T-helper 2 cell (primary cell): ENCODE measurements at regions not wholly inside any gene's neighbourhood (a gene's known extent, or its start where the extent isn't known, plus 50 kb on each side); places are given as distances from the start of the nearest gene placed in this dataset.

ENCODE experiments used
- DNase-seq, 5 experiments: peaks; one replicate each; pipeline versions ENCODE4 v3.0.0 to v3.0.0-alpha.2; 2012 to 2022

DNA sequence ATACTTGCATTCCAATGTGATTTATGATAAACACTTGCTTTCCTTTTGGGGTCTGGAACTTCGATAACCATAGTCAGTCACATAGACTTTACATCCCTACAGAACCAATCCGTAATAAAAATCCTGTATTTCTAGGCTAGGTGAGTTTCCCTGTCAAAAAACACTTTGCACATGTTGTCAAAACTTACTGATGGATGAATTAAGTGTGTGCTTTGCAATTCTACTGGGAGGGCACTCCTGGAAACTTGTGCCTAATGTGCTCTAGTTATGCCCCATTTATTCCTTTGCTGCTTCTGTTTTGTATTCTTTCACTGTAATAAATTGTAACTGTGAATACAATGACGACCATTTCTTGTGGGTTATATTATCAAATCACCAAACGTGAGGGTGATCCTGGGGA is 684.8 kb upstream of the PCDH15 start:
- no peak for DNase-seq

DNA sequence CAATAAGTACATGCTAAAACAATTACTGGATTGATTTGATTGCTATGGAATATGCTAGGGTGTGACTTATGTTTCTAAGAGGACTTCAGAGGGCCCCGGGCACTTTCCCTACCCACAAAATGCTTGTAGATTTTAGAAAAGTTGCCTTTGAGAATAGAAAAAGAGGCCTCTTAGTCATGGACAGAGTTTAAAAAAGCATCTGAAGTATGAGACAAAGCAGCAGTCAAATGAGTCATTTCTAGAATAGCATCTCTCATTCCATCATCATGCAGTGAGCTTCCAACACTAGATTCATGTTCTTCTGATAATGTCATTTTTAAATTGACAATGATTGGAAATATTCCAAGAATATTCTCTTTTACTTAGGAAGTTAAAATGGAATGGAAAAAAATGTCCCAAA is 675.1 kb upstream of the PCDH15 start:
- no peak for DNase-seq

DNA sequence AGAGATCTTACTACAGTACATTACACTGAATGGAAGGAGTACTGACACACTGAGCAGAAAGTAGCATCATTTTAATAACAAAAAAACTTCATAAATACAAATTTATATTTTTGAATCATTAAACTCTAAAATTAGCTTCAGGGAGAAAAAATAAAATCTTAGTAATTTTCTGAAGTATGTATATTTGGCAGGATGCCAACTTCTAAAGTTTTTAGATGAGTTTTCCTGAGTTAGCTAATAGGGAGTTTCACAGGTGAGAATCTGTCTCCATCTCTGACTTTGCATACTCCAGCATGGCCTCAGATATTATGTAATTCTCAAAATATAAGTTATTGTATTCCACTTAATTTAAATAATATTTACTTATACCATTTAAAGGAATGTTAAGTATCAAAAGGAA is 673.2 kb upstream of the PCDH15 start:
- no peak for DNase-seq

DNA sequence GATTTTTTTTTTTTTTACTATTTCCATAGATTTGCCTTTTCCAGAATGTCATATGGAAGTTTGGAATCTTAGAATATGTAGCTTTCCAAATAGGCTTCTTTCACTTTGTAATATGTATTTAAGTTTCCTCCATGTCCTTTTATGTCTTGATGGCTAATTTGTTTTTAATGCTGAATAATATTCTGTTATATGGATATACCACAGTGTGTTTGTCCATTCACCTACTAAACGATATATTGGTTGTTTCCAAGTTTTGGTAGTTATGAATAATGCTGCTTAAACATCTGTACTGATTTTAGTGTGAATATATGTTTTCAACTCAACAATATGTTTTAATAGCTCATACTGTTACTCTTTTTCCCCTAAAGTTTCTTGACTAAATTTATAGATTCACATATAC is 669.8 kb upstream of the PCDH15 start:
- DNase-seq, result no peak

DNA sequence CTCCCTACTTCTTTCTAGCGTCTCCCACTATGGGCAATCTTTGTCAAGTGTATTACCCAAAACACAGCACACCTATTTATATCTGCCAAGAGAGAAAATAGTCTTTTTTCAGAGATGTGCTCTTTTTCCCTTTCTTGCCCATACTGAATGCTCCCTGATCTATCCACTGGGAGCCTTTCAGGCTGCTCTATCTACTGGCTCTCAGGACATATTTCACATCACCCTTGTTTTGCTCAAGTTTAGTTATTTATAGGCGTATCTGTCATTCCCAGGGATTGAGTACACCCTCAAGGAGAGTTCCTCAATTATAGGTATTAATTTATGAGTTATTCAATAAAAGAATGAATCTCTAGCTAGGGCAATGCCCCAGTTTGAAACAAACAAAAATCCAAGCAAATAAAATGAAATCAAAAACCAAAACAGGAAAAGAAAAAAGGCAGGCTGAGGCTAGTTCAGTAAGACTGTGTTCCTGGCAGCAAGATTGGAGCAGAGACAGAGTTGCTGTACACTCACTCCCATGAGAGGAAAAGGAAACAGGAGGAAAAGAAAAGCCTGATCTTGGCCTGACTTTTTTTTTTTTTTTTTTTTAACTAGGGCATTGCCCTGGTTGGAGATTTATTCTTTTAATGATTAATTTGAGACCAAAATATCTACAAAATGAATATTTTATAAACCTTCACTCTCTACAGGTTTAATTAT is 665.9 kb upstream of the PCDH15 start:
- no peak for DNase-seq

DNA sequence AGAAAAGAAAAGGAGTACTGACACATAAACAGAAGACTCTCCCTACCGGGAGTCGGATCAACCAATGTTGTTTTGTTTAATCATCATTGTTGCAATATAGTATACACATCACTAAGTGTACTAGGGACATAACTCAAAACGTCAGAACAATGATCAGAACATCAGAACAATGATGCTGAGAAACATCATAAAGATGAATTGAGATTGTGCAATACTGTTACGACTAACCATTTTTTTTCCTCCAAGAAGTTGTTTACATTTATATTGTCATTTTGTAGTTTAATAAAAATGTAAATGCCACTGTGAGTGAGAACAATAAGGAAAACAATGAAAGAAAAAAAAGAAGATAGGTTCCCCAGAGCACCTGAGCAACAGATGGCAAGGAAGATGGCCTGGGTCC is 663.1 kb upstream of the PCDH15 start:
- no peak for DNase-seq

DNA sequence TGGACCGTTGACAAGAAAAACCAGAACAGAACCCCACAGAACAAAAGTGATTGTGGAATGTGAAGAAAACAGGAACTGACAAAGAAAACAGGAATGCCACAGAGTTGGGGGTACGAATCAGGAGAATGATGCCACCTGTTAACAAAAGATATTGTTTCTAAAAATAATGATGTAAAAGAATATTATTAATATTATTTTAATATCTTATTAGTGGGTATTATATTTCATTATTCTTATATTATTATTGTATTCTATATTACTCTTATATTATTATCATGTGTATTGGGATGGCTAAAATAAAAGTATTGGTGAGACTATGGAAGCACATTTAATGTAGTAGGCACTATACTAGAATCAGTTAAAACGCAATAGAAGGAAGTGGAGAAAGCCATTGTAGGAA is 659.0 kb upstream of the PCDH15 start:
- no peak for DNase-seq

DNA sequence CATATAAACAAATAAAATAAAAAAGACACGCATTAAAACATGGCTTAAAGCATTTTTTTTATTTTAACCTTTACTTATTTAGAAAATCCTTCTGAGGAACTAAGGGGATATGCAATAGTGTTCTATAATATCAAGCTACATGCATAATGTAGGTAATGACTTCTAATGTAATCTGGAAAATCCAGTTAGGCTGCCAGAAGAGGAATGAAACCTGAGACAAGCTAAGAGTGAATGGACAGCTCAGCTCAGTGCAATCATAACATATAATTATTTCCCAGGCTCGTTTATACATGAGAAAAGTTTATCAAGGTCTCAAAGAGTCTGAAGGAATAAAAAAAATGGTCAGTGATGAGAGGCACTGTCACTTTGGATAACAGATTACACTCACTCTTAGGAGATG is 649.0 kb upstream of the PCDH15 start:
- DNase-seq, result no peak

DNA sequence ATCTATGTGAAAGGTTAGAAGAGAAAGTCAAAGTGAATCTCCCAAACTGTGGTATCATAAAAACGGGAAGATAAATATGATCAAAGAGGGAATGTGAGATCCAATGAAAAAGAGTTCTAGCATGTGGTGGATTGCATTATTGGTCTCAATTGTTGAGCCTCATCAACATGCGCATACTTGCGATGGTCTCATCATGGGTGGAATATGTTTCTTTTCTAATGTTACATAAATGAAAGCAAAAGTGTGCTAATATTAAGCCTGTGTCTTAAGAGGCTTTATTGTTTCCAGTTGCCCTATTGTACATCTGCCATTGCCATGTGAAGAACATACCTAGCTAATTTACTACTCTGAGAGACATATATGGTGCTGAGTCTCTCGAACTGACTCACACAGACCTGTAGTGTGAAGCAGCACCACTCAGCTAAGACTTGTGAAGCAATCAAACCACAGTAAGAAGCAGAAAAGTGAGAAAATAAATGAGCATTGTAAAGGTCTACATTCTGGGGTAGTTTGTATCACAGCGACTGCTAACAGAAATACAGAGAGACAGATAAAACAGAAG is 645.5 kb upstream of the PCDH15 start:
- DNase-seq, result no peak

DNA sequence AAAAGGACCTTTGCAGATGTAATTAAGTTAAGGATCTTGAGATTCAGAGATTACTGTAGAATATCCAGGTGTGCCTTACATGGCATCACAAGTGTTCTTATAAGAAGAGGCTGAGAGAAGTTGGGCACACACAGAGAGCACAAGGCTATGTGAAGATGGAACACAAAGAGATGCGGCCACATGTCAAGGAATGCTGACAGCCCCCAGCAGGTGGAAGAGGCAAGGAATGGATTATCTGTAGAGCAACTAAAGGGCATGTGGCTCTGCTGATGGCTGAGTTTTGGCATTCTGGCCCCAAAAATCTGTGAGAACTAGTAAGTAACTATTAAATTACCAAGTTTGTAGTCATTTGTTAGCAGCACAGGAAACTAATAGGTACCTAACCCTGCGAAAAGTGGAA is 640.7 kb upstream of the PCDH15 start:
- no peak for DNase-seq

DNA sequence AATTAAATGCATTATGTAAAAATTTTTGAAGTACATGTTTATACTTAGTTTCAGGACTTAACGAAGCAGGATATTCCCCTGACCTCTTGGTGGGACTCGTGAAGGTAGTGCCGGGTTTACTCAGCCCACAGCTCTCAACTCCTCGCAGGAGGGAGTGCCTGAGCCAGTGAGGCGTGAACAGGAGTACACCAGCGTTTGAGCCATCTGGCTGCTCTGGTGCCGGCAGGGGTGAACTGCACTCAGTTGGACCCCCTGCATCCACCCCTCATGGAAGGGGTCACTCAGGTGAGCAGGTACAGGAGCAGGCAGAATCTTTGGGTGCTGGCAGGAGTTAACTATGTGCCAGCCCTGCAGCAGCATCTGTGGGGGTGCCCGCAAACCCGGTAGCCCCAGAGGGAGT is 625.1 kb upstream of the PCDH15 start:
- no peak for DNase-seq

DNA sequence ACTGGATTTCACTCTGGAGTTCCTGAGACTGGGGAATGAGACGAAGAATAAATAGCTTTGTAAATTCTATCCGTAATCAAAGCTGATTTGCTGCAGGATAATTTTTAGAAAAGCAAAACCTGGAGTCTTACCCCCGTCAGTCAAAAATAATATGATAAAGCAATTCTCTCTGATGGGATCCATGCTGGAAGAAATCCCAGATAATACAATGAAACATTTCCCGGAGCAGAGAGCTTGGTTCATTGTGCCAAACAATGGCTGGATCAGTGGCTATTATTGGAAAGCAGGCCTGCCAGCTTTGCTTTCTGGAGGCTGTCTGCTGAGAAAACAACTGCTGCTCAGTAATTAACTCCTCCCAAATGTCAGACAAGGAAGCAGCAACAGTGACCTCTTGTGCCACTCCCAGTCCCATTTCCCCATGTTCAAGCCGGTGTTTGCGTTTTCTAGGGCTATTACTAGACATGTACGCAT is 609.4 kb upstream of the PCDH15 start:
- no peak for DNase-seq

DNA sequence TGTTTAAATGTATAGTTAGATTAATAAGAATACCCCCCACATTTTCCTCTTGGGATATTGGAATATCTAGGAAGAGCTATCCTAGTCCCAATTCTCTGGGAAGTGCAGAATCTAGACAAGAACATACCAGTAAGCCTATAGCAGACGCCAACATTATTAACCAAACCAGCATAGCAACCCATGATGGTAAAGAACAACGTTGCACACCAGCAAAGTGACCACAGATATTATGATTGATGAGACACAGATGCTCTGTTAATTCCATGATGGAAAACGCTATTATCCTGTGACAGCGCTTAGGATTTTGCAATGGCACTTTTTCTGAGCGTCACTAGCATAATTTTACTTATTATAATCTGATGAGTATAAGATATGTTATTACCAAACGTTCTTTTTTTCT is 603.1 kb upstream of the PCDH15 start:
- no peak for DNase-seq

DNA sequence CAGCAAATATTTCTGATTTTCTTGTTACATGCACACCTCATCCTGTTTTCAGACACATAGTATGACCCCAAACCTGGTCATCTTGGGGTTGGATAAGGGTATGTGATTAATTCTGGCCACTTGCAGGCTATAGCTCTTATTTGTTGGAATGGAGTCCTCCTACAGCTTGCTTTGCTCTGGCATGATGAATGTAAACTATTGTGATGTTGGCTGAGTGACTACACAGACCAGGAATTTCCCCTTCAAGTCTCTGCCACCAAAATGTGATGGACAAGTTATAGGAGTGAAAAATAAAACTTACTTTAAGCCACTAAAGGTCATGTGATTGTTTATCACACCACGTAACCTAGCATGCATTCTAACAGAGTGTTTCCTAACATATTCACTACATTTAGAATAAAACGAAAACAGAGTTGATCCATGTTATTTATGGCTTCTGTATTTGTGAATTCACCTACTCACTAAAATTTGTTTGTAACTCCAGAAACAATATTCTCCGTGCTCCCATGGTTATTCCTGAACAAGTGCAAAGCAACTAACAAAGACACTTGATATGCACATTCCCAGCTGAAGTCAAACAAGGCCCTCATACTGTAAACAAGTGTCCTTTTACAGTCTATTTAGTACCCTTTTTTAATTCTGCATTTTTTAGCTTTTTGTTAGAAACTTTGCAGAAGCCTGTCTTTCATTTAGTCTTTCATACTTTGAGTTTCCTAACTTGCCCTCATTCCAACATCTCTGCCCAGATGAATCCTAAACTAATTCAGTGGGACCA is 599.2 kb upstream of the PCDH15 start:
- DNase-seq, result no peak

DNA sequence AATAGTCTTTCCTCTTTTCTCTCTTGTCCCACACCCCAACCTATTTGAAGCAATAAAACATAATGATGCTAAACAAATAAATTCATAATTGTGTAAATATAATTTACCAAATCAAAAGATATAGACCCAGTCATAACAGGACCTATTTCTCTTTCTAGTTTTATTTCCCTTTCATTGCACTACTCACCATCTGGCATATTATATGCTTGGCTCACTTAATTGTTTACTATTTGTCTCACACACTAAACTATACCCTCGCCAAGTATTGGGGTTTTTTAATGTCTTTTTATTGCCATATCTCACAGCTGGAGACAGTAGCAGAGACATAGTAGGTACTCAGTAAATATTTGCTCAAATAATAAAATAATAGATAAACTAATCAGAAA is 597.5 kb upstream of the PCDH15 start:
- DNase-seq, result no peak

DNA sequence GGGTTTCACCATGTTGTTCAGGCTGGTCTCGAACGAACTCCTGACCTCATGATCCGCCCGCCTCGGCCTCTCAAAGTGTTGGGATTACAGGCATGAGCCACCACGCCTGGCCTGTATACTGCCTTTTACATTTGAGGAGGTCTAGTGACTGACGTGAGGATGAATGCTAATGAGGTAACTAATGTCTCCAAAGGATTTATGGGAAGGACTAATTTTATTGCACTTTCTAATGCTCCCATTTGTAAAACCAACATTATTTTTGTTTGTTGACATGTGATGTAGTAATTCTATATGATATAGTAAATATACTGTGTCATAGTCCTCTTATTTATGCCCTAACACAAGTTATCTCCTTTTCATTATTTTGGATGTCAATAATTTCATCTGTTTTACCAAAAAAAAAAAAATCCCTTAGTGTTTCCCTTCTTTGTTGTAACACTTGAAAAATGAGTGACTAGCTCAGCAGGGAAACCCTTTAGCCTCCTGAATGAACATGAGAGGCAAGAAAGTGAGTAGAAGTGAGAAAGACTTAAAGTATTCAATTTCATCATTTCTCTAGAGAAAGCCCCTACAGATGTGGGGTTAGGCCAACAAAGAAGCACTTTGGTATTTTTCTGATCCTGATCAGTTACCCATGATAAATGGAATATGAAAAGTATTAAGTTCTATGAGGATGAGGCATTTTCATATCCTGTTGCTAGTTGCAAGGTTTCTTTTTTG is 596.9 kb upstream of the PCDH15 start:
- DNase-seq, result no peak

DNA sequence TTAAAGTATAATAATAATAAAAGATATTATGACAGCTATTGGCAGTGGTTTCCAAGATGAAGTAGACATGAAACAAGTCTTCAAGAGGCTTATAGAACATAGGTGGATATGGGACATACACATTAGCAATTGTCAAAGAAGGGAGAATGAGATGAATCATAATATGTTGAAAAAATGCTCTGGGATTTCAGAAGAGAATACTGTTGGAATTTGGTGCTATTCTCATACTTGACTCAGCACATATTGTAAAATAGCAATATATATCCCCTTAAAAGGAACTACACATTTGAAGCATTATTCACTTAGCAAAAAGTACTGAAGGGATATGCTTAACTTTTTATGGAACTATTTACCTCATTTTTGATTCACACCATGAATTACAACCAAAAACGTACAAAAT is 577.2 kb upstream of the PCDH15 start:
- DNase-seq, result no peak

DNA sequence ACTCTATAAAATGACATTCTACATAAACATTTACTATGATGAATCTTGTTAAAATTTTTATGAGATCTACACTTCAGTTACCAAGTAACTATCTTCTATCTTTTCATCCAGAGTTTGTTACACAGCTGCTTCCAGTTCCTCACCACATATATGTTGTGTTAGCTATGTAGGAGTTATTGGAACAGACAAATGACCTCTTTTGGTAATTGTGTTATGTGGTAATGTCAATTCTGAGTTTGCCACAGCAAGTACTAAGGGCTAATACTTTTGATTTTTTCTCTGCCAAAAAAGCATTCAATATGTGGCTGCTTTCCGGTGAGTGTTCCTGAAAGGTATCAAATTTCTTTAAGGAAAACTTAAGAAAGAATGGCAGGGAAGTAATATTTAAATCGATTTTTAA is 573.9 kb upstream of the PCDH15 start:
- DNase-seq, result no peak

DNA sequence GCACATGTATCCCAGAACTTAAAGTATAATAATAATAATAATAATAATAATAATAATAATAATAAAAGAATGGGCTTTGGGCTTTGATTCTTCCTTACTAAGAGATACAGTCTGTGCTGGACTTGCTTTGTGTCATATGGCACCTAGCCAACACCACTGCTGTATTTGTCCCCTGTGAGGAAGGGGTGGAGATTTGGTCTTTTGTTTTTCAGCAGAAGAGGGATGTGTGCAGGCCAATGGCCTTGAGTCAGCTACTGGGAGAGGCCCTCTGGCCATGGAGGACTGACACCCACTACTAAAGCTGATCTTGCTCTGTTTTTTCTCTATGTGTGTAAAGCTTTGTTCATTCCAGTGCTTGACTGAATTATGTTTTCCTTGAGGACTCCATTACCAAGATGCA is 573.0 kb upstream of the PCDH15 start:
- DNase-seq, result no peak

DNA sequence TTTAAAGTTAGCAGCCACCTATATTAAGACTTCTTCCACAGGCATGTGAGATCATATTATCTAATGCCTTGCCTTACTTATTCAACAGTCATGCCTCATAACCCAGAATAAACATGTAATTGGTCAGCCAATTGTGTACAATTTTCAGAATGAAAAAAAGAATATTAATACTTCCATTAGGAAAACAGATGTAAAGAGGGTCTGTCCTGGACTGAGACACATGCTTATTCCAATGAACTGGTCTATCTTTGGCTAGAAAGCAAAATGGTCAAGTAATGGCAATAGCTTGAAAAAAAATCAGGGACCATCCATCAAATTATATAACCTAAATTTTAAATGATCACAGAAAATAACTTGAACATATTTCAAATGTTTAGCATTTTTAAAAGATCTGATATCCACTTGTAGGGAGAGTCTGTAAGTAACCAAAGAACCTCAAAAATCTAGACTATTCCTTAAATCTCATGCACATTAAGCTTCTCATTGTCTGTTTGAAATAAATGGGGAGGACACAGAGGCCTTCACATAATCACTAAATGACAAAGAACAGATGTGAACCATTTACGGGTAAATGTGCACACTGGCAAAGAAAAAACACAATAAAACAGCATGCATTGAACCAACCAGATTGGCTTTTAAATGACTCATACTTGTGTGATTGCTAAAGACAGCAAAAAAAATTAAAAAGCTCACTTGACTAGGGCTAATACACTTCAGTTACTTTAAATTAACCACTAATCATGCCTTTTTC is 568.8 kb upstream of the PCDH15 start:
- DNase-seq, result no peak

DNA sequence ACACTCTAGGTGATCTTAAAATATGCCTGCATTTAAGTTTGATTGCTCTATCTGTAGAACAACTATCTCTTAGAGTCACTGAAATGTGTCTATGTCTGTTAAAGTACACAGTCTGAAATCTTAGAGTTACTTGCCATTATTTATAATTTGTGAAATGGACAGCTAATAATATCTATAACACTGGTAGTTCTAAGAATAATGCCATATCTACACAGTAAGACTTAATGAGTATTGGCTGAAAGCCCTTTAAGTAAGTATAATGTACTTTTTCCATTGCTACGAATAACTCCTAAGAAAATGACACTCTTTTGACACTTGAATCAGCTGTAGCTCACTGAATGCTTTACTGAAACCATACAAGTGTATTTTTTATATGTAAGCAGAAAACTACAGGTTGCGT is 567.4 kb upstream of the PCDH15 start:
- no peak for DNase-seq

DNA sequence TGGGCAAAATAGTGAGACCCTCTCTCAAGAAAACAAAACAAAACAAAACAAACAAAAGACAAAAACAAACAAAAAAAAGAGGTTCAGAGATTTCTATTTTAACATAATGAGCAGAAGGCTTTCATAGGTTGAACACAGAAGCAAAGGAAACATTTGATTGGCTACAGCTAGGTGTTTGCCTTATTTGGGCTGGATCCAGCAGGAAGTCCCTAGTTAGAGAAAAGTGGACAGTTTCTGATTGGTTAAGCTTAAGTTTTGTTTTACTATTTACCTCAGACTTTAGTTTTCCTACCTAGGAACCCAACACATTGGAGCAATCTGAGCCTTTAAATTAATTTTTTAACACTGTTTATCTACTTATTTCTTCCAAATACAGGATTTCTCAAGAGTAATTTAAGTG is 566.5 kb upstream of the PCDH15 start:
- DNase-seq, result no peak

DNA sequence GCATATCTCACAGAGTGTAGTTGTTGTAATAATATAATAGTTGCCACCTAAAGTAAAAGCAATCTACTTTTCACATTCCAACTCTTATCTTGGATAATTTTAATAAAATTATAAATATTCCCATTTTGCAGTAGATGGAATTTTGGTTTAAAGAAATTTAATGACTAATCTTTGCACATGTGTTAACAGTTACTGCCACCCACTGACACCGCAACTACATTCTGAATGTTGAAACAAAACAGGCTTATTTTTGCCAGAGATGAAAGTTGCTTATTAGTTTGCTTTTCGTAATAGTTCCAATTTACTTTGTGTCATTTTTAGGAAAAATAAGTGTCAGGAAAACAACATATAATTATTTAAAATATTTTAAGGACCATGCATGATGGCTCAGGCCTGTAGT is 557.5 kb upstream of the PCDH15 start:
- DNase-seq, result no peak
